Thyroid gland (tissue), 4 donors: ENCODE measurements at regions not wholly inside any gene's neighbourhood (a gene's known extent, or its start where the extent isn't known, plus 50 kb on each side); places are given as distances from the start of the nearest gene placed in this dataset.

Experiments
- DNase-seq, 2 donors: peaks; one replicate each; pipeline ENCODE4 v3.0.0-alpha.2; 2019
- H3K27ac ChIP-seq, 3 donors: fragments of 200-600 bp; sonication (generic); 1 replicate in 2 of 3; 2 replicates in 1 of 3; pipeline ENCODE4 v1.5.1; 2016 to 2019; ENCODE audit warnings: mild to moderate bottlenecking in 1 of 3, moderate library complexity in 1 of 3
- H3K27me3 ChIP-seq: fragments of 200-600 bp; sonication (generic); one replicate; pipeline ENCODE4 v1.5.1; 2019
- H3K36me3 ChIP-seq, 2 donors: fragments of 200-600 bp; sonication (generic); one replicate each; pipeline ENCODE4 v1.5.1; 2016 to 2019
- H3K4me1 ChIP-seq, 2 donors: fragments of 200-600 bp; sonication (generic); one replicate each; pipeline ENCODE4 v1.5.1; 2017 to 2019
- H3K4me3 ChIP-seq, 3 donors: fragments of 200-600 bp; sonication (generic); replicated peaks in 1 of 3; 1 replicate in 2 of 3; 2 replicates in 1 of 3; pipeline ENCODE4 v1.5.1; 2016; ENCODE audit warnings: mild to moderate bottlenecking in 1 of 3
- H3K9me3 ChIP-seq: fragments of 200-600 bp; sonication (generic); one replicate; pipeline ENCODE4 v1.5.1; 2017
- CTCF ChIP-seq, 6 experiments: fragments of 200-600 bp in 3 of 6; fragments of 450-650 bp in 3 of 6; sonication (generic) in 3 of 6; IDR thresholded peaks; one replicate each; pipeline ENCODE4 v1.5.1; 2016 to 2019; ENCODE audit warnings: antibody characterized with exemption in 6 of 6, mild to moderate bottlenecking in 2 of 6, inconsistent platforms in 1 of 6, moderate library complexity in 1 of 6
- POLR2A ChIP-seq, 2 donors: fragments of 450-650 bp; IDR thresholded peaks; one replicate each; pipeline ENCODE4 v1.6.1; 2017; ENCODE audit warnings: antibody characterized with exemption in 2 of 2, mild to moderate bottlenecking in 2 of 2, moderate library complexity in 1 of 2
- WGBS, 2 donors: methylation state at CpG; one replicate each; pipeline ENCODE4 v1.1.5; 2017; 5-methylcytosine and 5-hydroxymethylcytosine counted together
- intact Hi-C: fragments of 100-400 bp; cut with DNase I; formaldehyde crosslinking; loops from one replicate; pipeline ENCODE4 v1.15.1; 2023

GRCh38 chr14:62604524-62604923, 440.7 kb downstream of the KCNH5 start:
- no peaks in the 10 kb centered on the region for H3K9me3 ChIP-seq
- no peaks in the 10 kb centered on the region for H3K36me3 ChIP-seq
- no peak overlapping the region for H3K27ac ChIP-seq
- TF ChIP-seq CTCF (IDR thresholded peaks at IDR 0.05), result no peak
- no peak overlapping the region for H3K4me3 ChIP-seq
- 65 to 79% methylated on average over 2 of the region's 2 CpGs for WGBS, 2 donors
- H3K27me3 ChIP-seq, result no peaks in the 10 kb centered on the region
- no peak for DNase-seq
- intact Hi-C loops, result no loop called here
- no peaks in the 10 kb centered on the region for H3K4me1 ChIP-seq

DNA sequence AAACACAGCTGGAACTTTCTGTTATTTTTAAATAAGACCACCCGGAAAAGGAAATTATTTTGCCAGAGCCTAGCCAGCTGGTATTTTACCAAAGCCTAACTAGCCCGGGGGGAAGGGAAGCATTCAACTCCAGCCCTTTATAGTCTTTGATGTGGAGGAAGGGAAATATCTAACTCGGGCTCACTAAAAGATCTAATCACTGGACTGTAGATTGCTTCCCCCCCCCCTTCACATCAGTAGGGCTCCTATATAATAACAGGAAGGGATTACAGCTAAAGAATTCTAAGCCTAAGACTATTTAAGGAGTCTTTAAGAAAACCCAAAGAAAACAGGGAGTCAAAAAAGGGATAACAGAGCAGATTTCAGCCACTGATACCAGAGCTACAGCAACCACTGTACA, 431.1 kb downstream of the KCNH5 start:
- no peak for DNase-seq
- WGBS, 2 donors, result 2 to 13% methylated on average over 3 of the region's 3 CpGs

GRCh38 chr14:62616668-62617067, 428.6 kb downstream of the KCNH5 start:
- no peaks in the 10 kb centered on the region for H3K9me3 ChIP-seq
- H3K27ac ChIP-seq, result no peak overlapping the region
- no peaks in the 10 kb centered on the region for H3K4me1 ChIP-seq
- 74 to 80% methylated on average over 4 of the region's 4 CpGs for WGBS, 2 donors
- no peak for TF ChIP-seq POLR2A (IDR thresholded peaks at IDR 0.05)
- no peak for TF ChIP-seq CTCF (IDR thresholded peaks at IDR 0.05)
- intact Hi-C loops, result no loop called here
- no peaks in the 10 kb centered on the region for H3K27me3 ChIP-seq
- H3K4me3 ChIP-seq, result no peak overlapping the region
- no peak for DNase-seq
- H3K36me3 ChIP-seq, result no peaks in the 10 kb centered on the region

More for the DNA sequence above, 431.1 kb downstream of the KCNH5 start:
- TF ChIP-seq CTCF (IDR thresholded peaks at IDR 0.05), result no peak
- no peak for TF ChIP-seq POLR2A (IDR thresholded peaks at IDR 0.05)
- H3K36me3 ChIP-seq, result no peaks in the 10 kb centered on the region
- H3K4me1 ChIP-seq, result no peaks in the 10 kb centered on the region
- no peaks in the 10 kb centered on the region for H3K27me3 ChIP-seq
- intact Hi-C loops, result no loop called here
- H3K27ac ChIP-seq, result no peak overlapping the region
- no peak overlapping the region for H3K4me3 ChIP-seq
- H3K9me3 ChIP-seq, result no peaks in the 10 kb centered on the region

DNA sequence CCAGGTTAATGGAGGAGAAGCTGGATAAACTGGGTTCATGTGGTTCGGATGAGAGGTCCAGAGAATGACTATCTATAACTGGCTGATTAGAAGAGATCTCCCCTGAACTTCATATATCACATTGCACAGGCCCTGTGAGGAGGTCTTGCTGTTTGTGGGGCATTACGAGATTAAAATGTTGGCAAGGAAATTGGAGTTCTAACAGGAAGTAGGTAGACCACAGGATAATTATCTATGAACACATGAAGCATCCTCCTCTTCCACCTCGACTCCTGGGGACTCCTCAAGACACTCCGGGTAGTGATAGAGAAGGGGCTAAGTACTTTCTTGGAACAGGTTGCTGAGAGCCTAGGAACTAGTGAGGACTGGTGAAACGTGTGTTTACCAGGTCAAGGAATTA, 418.8 kb downstream of the KCNH5 start:
- no peaks in the 10 kb centered on the region for H3K9me3 ChIP-seq
- no peak overlapping the region for H3K27ac ChIP-seq
- H3K36me3 ChIP-seq, result no peaks in the 10 kb centered on the region
- intact Hi-C loops, result no loop called here
- H3K4me3 ChIP-seq, result no peak overlapping the region
- no peaks in the 10 kb centered on the region for H3K27me3 ChIP-seq
- no peak for DNase-seq
- H3K4me1 ChIP-seq, result no peaks in the 10 kb centered on the region
- 75 to 79% methylated on average over 5 of the region's 5 CpGs for WGBS, 2 donors
- TF ChIP-seq POLR2A (IDR thresholded peaks at IDR 0.05), result no peak
- TF ChIP-seq CTCF (IDR thresholded peaks at IDR 0.05), result no peak

DNA sequence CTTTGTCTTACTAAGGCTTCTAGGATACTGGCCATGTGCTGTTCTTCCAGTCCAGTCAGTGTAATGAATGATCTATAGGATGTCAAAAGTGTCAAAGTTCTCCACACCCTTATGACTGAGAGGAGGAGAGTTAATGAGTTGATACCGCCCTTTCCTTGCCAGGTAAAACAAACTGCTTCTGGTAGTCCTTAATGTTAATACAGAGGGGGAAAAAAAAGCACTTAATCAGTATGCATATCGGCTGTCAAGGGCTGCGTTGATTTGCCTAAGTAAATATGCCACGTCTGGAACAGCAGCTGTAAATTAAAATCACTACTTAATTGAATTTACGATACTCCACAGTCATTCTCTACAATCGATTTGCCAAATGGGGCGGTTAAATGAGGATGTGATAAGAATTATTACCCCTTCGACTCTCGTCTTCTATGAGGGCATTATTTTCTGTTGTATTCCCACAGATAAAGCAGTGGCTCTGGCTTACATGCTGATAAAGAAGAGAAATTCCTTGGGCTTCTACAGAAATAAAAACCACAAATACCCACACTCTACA, 416.0 kb downstream of the KCNH5 start:
- no peaks in the 10 kb centered on the region for H3K4me1 ChIP-seq
- H3K27me3 ChIP-seq, result no peaks in the 10 kb centered on the region
- H3K4me3 ChIP-seq, result no peak overlapping the region
- TF ChIP-seq CTCF (IDR thresholded peaks at IDR 0.05) (no peak), POLR2A (IDR thresholded peaks at IDR 0.05) (no peak)
- WGBS, 2 donors, result 77 to 83% methylated on average over 9 of the region's 9 CpGs
- no peak overlapping the region for H3K27ac ChIP-seq
- H3K9me3 ChIP-seq, result no peaks in the 10 kb centered on the region
- DNase-seq, result no peak
- H3K36me3 ChIP-seq, result no peaks in the 10 kb centered on the region
- intact Hi-C loops, result no loop called here
